HG03457 (cell line): ENCODE measurements at regions not wholly inside any gene's neighbourhood (a gene's known extent, or its start where the extent isn't known, plus 50 kb on each side); places are given as distances from the start of the nearest gene placed in this dataset.

Experiments
- ATAC-seq: cut with Tn5 transposase; IDR thresholded peaks from one replicate; pipeline ENCODE4 v1.9.1; 2021; ENCODE audit warnings: moderate number of reproducible peaks; ENCODE audit not compliant: unreplicated experiment

DNA sequence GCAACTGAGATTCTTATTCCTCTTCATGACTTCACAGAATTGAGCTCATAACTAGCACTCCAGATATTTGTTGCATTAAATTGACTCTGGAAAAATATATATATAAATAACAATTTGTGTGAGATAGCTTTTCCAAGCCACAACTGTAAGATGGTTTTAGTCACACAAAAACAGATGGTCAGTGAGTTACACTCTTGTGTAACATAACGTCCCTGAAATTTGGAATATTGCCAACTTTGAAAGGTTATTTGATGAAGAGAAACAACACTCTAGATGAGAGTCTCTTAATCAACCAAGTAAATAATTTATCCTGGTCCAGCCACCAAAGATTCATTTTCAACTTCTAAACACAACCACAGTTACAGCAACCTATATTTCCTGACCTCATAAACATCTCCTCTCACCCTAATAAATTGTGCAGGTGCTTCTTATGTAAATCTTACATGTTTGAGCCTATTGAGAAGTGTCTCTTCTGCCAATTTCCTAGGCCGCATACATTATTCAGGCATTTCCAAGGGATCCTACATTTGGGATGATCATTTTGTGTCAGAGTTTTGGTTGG is 84.9 kb upstream of the ACP3 start:
- ATAC-seq: no peak

DNA sequence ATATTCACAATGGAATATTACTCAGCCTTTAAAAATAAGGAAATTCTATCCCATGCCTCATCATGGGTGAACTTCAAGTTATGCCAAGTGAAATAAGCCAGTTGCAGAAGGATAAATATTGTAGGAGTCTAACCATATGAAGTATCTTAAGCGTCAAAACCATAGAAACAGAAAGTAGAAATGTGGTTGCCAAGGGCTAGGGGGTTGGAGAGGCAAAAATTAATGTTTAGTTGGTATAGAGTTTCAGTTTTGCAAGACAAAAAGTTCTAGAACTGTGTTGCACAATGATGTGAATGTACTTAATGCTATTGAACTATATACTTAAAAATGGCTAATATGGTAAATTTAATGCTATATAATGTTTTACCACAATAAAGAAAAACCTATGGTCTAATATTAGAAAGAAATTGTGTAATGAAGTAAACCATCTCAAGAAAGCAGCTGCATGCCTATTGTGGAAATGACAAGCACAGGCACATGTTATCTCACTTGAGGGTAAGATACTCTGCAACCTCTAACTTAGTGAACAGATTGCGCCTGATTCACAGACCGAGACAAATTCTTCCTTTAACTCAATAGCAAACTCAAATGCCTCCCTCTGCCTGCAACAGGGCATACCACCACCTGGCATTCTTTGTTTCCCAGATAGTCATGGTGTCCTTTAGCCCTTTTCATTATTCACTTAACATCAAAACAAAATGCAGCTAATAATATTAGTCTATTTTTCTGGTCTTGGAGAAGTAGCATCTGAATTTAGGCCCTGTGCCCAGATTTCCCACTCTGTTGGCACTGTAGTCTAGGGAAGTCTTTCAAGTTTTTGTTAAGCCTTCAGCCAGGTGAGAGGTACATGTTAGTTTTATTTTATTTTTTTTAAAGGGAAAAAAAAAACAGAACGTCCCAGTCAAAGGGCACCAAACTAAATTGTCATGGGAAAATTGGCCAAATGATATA is 80.2 kb upstream of the ACP3 start:
- ATAC-seq: peak; percentile 72

DNA sequence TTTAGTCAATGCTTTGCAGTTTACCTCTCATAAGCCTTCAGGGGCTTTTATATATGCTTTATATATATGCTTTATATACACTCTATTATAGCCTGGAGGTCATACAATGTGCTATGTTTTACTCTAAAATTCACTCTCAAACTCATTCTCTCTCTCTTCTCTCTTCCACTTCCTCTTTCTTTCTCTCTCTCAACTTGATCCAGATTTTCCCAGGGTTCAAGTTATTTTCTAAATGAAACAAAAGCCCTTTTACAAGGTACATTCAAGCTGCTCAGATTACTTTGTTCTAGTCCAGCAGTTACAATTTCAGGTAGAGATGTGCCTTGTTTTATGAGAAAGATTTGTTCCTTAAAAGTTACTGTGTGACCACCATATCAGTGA is 79.6 kb upstream of the ACP3 start:
- no peak for ATAC-seq

DNA sequence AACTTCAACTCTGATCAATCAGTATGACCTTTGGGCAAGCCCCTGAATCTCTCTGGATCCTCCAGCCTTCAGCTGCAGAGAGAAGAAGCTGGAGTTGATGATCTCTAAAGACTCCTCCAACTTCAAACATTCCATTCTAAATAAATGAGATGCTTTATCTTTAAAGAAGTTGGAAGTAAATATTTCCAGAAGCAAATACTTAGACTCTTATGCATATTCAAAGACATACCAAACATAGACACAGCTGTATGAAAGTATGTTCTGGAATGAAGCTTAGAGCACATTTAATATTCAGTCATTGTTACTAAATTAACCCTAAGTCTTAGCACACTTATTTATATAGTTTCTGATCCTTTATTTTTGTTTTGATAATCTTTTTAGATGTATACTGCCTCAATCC is 77.6 kb upstream of the ACP3 start:
- no peak for ATAC-seq

DNA sequence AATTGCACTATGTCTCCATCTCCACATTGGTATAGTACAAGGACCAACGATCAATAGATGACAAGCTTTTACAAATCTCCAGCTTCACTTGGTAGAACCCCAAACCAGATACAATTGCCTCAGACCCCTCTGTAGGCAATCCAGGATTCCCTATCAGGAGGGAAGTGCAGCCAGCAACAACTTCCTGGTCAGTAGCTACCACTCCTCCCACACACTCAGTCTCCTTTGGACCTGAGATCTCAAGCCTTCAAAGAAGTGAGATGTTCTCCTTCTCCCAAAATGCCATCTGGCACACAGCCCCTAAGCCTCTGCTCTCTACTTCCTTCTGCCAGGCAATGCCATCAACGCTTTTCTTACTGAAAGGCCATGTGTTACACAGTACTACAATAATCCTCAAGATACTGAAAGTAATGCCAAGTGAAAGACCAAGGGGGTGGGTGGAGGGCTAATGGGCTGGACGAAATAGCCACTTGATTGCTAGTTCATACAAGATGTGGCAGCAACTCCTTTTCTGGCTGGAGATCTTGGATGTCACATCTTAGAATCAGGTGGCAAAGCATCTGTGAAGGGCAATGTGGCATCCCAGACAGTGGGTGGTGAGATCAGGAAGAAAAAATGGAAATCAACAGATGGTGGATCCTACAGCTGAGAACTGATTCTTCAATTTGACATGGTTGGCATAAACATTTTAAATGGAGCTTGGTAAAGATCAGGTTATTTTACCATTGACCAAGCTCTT is 75.3 kb upstream of the ACP3 start:
- ATAC-seq: no peak

DNA sequence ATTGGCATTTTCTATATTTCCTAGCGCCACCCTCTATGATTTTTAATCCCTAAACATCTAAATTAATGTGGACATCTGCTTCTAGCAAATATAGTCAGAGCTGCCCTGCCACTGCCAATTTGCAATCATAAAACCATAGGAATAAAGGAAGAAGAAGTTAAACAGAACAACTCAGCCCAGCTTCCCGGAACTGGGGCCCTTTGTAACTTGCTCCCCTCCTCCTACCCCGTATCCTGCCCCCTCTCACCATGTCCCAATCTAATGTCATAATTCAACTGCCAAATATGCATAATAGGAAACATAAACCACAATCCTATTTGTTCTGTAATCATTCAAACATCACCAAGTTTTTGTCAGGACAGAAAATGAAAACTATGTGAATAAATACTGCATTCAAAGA is 74.4 kb upstream of the ACP3 start:
- no peak for ATAC-seq

DNA sequence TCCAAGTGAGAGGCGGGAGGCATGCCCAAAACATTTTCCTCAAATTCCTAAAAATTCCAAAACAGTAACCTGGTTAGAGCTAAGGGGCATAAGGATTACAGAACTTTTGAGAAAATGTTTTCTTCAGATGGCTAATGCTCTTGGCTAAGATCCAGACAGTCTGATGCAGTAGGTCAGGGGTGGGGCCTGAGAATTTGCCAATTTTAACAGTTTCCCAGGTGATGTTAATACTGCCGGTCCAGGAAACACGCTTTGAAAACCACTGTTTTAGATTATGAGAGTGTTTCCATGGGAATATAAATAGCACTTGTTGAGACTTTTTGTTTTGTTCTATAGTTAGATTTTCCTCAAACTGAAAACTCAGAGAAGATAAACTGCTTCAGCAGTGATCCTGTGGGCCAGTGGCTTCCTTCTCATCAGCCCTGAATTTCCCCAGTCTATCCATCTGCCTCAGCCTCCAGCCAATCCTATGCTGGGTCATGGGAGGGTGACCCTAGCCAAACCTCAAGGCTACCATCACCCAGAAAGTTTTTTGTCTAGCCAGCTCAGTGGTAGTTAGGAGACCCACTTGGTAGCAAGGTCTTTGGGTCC is 71.6 kb upstream of the ACP3 start:
- ATAC-seq: no peak

DNA sequence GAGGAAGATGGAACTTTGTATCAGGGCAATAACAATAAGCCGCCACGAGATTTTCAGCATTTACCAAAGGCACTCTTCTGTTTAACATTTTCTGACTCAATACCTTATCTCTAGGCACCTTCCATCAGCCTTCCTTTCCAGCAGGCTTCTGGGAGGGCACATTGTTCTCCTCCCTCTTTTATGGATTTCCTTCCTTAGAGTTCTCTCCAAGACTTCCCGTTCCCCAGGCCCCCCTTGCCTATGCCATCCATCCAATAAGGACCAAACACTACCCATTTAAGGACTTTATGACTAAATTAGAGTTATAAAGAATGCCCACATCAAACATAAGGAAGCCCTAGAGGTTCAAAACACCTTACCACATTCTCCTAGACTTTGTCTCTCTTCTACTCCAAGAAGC is 71.0 kb upstream of the ACP3 start:
- ATAC-seq: no peak

DNA sequence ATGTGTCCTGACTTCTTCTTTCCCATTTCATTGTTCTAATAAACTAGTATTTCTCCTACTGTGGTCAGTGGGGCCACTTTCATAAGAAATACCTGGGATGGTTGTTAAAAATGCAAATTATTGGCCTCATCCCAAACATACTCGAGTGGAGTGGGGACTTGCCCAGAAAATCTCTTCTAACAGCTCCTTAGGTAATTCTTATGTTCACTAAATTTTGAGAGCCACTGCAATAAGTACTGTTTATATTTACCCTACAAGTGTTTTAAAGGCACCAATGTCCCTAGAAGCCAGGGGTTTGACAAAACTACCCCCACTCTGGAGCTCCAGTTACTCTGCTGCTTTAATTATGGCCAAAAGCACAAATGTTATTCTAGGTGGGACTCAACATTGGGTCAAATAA is 70.0 kb upstream of the ACP3 start:
- ATAC-seq: no peak

DNA sequence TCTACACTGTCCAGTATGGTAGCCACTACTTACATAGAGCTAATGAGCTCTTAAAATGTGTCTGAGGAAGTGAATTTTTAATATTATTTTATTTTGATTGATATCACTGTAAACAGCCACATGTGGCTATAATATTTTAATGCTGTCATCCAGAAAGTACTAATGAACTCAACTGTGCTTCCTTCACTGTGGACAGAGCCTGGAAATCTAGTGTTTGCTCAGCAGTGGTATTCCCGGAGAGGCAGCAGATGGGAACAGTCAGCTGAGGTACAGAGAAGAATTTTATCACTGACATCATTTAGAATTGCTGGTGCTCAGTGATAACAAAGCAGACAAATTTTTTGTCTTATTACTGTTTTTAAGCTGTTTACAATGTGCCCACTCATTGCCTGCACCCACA is 68.7 kb upstream of the ACP3 start:
- no peak for ATAC-seq

DNA sequence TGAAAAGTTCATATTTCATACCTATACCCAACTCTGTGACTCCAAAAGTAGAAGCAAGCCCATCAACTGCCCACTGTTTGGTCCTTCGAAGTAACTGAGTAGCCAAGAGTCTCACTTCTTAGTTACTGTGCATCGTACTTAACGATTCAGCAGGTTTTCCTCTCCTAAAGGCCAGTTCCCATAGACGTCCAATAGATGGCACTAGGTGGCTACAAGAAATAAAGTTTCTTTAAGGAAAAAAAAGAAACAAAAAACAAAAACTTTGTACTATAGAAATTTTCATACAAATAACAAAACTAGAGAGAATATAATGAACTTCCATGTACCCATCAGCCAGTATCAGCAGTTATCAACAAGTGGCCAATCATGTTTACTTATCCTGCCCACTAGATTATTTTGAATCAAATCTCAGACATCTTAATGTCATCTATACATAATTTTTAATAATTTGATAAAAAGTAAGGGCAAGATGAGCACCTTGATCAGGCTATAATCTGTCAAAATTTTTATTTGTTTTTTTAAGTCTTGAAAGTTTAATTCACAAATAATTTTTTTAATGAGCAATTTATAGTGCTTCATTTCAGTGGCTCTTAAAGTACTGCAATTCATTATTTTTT is 63.8 kb upstream of the ACP3 start:
- no peak for ATAC-seq

DNA sequence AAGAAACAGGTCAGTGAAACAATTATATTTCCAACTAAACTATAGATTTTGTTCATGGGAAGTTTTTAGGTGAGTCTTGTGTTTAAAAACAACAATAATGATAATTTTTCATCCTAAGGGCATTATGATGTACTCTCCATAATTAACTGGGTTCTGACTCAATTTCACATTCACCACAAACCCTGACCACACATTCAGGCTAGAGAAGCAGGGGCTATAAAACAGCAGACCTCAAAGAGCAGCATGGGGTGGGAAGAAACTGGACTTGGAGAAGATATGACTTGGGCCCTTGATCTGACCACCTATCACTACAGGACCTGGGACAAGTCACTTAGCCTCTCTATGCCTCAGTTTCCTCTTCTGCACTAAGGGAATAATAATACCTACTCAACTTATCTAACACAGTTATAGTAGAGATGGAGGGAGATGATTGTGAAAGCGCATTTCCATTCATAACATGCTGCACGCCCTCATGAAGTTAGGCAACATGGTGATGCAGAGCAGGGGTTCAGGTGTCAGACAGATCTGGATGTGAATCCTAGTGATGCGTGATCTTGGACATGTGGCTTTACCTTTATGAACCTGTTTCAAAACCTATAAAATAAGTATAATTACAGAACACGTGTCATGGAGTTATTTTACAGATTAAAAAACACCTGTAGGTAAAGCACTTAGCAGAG is 63.0 kb upstream of the ACP3 start:
- no peak for ATAC-seq

DNA sequence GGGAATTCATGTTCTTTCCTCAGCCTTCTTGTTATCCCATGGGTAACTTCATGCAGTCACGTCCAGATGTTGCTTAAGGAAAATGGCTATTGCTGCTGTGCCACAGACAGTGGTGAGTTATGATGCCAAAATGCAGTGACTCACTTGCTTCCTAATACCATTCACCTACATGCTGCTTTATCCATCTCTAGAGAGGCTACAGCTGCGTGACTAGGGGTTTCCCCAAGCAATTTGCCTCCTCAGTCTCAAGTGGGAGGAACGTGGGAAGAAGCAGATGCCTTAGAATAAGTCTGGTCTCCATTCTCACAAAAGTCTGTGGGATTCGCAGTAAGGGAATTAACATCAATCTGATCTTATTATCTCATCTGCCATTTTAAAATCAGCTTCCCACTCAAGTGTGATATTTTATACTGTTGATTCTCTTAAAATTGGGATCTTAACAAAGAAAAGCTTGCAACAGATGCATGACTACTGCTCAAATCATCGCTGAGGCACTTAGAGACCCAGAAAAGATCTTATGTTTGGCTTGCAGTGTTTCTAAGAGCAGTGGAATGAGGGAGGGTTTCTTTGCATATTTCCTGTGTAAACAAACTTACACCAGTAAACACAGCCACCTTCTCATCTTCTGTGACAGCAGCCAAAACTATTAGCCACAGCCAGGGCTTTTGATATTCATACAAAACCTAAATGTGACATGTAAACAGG is 62.0 kb upstream of the ACP3 start:
- ATAC-seq: no peak

DNA sequence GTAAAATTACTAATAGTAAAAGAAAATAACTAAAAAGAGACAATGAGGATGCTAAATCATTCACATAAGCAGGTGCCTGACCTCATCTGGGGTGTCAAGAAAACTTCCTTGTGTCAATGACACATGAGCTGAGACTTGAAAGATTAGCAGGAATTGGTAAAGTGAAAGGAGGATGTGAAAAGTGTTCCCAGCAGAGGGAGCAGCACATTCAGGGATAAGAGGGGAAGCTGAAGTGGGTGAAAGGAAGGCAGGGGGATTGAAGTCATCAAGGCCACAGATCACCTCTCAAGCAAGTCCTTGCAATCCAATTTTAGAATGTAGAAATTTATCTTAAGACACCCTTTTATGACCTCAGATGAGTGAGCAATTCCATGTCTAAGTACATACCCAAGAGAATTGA is 60.2 kb upstream of the ACP3 start:
- no peak for ATAC-seq

DNA sequence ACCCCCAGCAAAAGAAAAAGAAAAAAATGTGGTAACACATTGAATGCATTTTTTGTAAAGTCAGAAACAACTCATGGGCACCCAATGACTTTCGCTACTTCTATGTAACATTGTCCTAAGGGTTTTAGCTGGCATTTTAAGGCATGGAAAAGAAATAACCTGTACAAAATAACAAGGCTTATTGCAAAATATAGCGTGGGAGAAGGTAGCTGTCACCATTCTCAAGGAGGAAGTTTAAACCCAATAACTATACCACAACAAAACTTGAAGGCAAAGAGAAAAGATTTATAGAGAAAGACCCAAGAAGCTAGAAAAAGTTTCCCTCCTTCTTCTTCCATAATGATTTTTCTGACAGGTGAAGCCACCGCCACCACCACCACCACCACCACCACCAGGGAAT is 55.7 kb upstream of the ACP3 start:
- ATAC-seq: no peak

DNA sequence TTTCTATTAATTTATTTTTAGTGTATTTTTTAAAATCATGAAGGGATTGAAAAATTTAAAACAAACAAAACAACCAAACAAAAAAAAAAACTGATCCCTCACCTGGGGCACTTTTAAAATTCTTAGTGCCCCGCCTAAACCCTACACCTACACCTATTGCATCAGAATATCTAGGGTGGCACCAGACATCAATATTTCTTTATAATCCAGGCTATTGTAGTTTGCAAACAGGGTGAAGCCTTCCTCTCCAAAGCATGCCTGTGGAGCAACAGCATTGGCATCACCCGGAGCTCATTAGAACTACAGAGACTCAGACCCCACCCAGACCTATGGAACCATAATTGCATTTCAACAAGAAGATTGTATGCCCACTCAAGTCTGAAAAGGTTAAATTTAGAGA is 54.9 kb upstream of the ACP3 start:
- ATAC-seq: no peak

DNA sequence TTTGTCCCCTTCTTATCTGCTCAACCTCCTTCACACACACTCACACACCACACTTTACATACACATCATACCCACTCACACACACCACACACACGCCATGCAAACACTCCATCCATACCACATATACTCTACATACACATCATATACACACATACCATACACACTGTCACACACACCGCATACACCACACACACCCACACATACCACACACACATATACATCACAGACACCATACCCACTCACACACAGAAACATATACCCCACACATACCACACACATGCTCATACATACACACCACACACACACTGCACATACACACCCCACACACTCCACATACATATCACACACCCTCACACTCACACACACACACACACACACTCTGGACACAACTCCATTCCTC is 54.3 kb upstream of the ACP3 start:
- no peak for ATAC-seq

DNA sequence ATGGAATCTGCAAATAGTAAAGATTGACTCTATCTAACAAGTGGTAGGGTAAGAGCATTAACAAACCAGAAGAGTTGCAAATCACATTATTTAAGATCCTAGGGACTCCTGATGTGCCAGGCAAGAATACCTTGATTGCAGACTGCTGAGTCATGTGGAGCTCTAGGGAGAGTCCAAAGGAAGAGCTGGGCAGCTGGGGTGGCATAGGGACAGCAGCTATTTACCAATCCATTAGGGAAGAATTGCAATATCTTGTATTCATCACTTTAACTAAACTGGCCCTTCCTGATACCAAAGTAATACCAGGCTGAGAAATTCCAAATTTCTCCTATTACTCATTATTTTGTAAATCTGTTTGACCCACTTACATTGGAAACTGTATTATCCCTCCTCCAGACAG is 52.2 kb upstream of the ACP3 start:
- no peak for ATAC-seq

DNA sequence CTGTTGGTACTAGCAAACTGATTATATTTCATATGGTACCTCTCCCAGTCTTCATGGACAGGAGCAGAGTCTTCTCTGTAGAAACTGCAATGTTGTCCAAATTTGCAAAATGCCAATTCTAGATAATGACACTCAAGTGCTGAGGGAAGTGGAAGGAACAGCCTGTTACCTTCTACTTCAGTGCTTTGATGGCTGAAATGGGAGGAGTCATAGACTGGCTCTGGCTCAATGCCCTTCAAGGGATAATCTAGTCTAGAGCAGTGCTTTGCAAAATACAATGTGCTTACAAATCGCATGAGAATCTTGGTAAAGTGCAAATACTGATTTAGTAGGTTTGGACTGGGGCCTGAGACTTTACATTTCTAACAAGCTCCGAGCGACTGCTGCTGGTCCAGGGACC is 51.7 kb upstream of the ACP3 start:
- ATAC-seq: no peak

DNA sequence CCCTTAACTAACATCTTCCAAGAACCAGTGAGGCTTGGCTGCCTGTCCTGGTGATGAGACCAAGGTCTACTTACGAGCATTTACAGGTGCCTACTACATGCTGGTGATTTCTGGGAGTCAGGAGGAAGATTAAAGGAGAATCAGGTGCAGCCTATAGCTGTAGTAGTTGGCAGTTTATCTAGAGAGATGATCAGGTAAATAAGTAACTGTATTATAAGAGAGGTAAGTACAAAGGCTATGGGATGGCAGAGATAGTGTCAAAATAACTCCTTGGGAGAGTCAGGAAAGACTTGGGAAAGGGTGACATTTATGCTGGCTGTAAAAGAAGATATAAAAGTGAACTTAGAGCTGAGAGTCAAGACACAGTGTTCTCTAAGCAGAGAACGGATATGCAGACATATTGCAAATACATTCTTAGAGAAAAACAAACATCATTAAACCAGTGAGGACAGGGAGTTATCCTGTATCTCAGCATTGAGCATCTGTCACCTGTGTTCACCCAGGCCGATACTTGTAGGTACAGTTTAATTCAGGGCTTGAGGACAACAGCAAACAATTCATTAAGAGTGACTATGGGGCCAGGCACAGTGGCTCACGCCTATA is 49.7 kb upstream of the ACP3 start:
- ATAC-seq: no peak
